H9 (cell line): ENCODE measurements at regions not wholly inside any gene's neighbourhood (a gene's known extent, or its start where the extent isn't known, plus 50 kb on each side); places are given as distances from the start of the nearest gene placed in this dataset.

Experiments used
- DNase-seq: peaks from one replicate; pipeline ENCODE4 v3.0.0-alpha.2; 2017
- H2AFZ ChIP-seq: one replicate; pipeline ENCODE4 v1.6.1; 2013; ENCODE audit warnings: mild to moderate bottlenecking, low read length, control low read depth, moderate library complexity
- H2AK5ac ChIP-seq: 2 replicates; pipeline ENCODE4 v1.6.1; 2013; ENCODE audit warnings: low read length, control low read depth, mixed read lengths; ENCODE audit not compliant: insufficient read length
- H2BK120ac ChIP-seq: one replicate; pipeline ENCODE4 v1.6.1; 2013; ENCODE audit warnings: low read depth, mild to moderate bottlenecking, low read length, control low read depth, inconsistent platforms; ENCODE audit not compliant: poor library complexity, severe bottlenecking
- H2BK12ac ChIP-seq: 2 replicates; pipeline ENCODE4 v1.6.1; 2013; ENCODE audit warnings: low read length, control low read depth, mixed read lengths, low read depth; ENCODE audit not compliant: insufficient read length
- H2BK15ac ChIP-seq: 2 replicates; pipeline ENCODE4 v1.6.1; 2013; ENCODE audit warnings: low read depth, low read length, control low read depth
- H2BK20ac ChIP-seq: one replicate; pipeline ENCODE4 v1.6.1; 2013; ENCODE audit warnings: low read depth, mild to moderate bottlenecking, low read length, control low read depth, inconsistent platforms; ENCODE audit not compliant: poor library complexity, severe bottlenecking
- H2BK5ac ChIP-seq: 2 replicates; pipeline ENCODE4 v1.6.1; 2013; ENCODE audit warnings: low read length, control low read depth, mixed read lengths; ENCODE audit not compliant: insufficient read length
- H3K14ac ChIP-seq: 2 replicates; pipeline ENCODE4 v1.6.1; 2013; ENCODE audit warnings: low read length, control low read depth; ENCODE audit not compliant: insufficient read depth
- H3K18ac ChIP-seq: 2 replicates; pipeline ENCODE4 v1.6.1; 2013; ENCODE audit warnings: low read depth, mild to moderate bottlenecking, mixed read lengths, low read length, control low read depth; ENCODE audit not compliant: insufficient read length
- H3K23ac ChIP-seq: 2 replicates; pipeline ENCODE4 v1.6.1; 2013; ENCODE audit warnings: low read length, control low read depth, mixed read lengths, low read depth; ENCODE audit not compliant: insufficient read length
- H3K23me2 ChIP-seq: 2 replicates; pipeline ENCODE4 v1.6.1; 2013; ENCODE audit warnings: low read depth, mild to moderate bottlenecking, mixed read lengths, low read length, control low read depth; ENCODE audit not compliant: insufficient read length, poor library complexity, severe bottlenecking
- H3K27ac ChIP-seq: 2 replicates; pipeline ENCODE4 v1.5.1; 2013; ENCODE audit warnings: low read length, control low read depth, mixed read lengths, low read depth; ENCODE audit not compliant: insufficient read length
- H3K27me3 ChIP-seq: 2 replicates; pipeline ENCODE4 v1.6.1; 2013; ENCODE audit warnings: low read length, control low read depth, inconsistent platforms; ENCODE audit not compliant: insufficient read depth
- H3K4ac ChIP-seq: 2 replicates; pipeline ENCODE4 v1.6.1; 2013; ENCODE audit warnings: low read depth, mild to moderate bottlenecking, control low read depth, inconsistent platforms, low read length, moderate library complexity
- H3K4me1 ChIP-seq: 2 replicates; pipeline ENCODE4 v1.6.1; 2013; ENCODE audit warnings: low read length, control low read depth, inconsistent platforms; ENCODE audit not compliant: insufficient read depth
- H3K4me2 ChIP-seq: 2 replicates; pipeline ENCODE4 v1.6.1; 2013; ENCODE audit warnings: low read length, control low read depth, mixed read lengths; ENCODE audit not compliant: insufficient read length, insufficient read depth
- H3K56ac ChIP-seq: 2 replicates; pipeline ENCODE4 v1.6.1; 2013; ENCODE audit warnings: low read depth, mild to moderate bottlenecking, mixed read lengths, low read length, control low read depth; ENCODE audit not compliant: insufficient read length
- H3K79me1 ChIP-seq: 2 replicates; pipeline ENCODE4 v1.6.1; 2013; ENCODE audit warnings: low read depth, mild to moderate bottlenecking, moderate library complexity, low read length, control low read depth, inconsistent platforms; ENCODE audit not compliant: insufficient read depth, poor library complexity, severe bottlenecking
- H3K79me2 ChIP-seq: 2 replicates; pipeline ENCODE4 v1.6.1; 2013; ENCODE audit warnings: low read length, control low read depth, inconsistent platforms; ENCODE audit not compliant: insufficient read depth
- H3K9ac ChIP-seq: 2 replicates; pipeline ENCODE4 v1.6.1; 2013; ENCODE audit warnings: low read length, control low read depth, mixed read lengths; ENCODE audit not compliant: insufficient read length; ENCODE audit errors: extremely low read depth
- H3K9me3 ChIP-seq: one replicate; pipeline ENCODE4 v1.6.1; 2013; ENCODE audit warnings: low read depth, low read length, inconsistent platforms; ENCODE audit not compliant: control insufficient read depth
- H3T11ph ChIP-seq: one replicate; pipeline ENCODE4 v1.6.1; 2013; ENCODE audit warnings: mild to moderate bottlenecking, low read length, control low read depth, inconsistent platforms
- H4K20me1 ChIP-seq: one replicate; pipeline ENCODE4 v1.6.1; 2013; ENCODE audit not compliant: control insufficient read depth, insufficient read length, insufficient read depth
- H4K5ac ChIP-seq: 2 replicates; pipeline ENCODE4 v1.6.1; 2013; ENCODE audit warnings: low read depth, mild to moderate bottlenecking, mixed read lengths, low read length, control low read depth; ENCODE audit not compliant: insufficient read length
- H4K8ac ChIP-seq: replicated peaks from 2 replicates; pipeline ENCODE4 v1.6.1; 2013; ENCODE audit warnings: low read length, control low read depth, mixed read lengths, low read depth; ENCODE audit not compliant: insufficient read length
- H4K91ac ChIP-seq: 2 replicates; pipeline ENCODE4 v1.6.1; 2013; ENCODE audit warnings: low read depth, mild to moderate bottlenecking, moderate library complexity, mixed read lengths, low read length, control low read depth; ENCODE audit not compliant: insufficient read length
- H3K27ac Mint-ChIP-seq, 3 experiments: 2 replicates in 2 of 3; 3 replicates in 1 of 3; pipeline ENCODE4 v1.8.0; 2020 to 2021; ENCODE audit warnings: mixed read lengths in 3 of 3, mild to moderate bottlenecking in 1 of 3, moderate library complexity in 1 of 3
- H3K27me3 Mint-ChIP-seq: 2 replicates; pipeline ENCODE4 v1.8.0; 2021; ENCODE audit warnings: low read depth, mild to moderate bottlenecking, moderate library complexity, mixed read lengths
- H3K36me3 Mint-ChIP-seq, 3 experiments: 2 replicates in 2 of 3; 3 replicates in 1 of 3; pipeline ENCODE4 v1.8.0; 2020 to 2021; ENCODE audit warnings: low read depth in 3 of 3, mixed read lengths in 3 of 3; ENCODE audit not compliant: insufficient read depth in 1 of 3
- H3K4me1 Mint-ChIP-seq, 2 experiments: 2 replicates each; pipeline ENCODE4 v1.8.0; 2020; ENCODE audit warnings: mixed read lengths in 2 of 2
- H3K4me3 Mint-ChIP-seq, 2 experiments: 2 replicates in 1 of 2; 3 replicates in 1 of 2; pipeline ENCODE4 v1.8.0; 2020 to 2021; ENCODE audit warnings: mild to moderate bottlenecking in 2 of 2, mixed read lengths in 2 of 2, moderate library complexity in 1 of 2
- H3K9me3 Mint-ChIP-seq, 2 experiments: 2 replicates in 1 of 2; 3 replicates in 1 of 2; pipeline ENCODE4 v1.8.0; 2020; ENCODE audit warnings: mild to moderate bottlenecking in 2 of 2, mixed read lengths in 2 of 2, moderate library complexity in 1 of 2
- CTCF ChIP-seq: fragments of 200-600 bp; sonication (generic); conservative IDR thresholded peaks from 3 replicates; pipeline ENCODE4 v1.8.0; 2021; ENCODE audit warnings: antibody characterized with exemption, mild to moderate bottlenecking
- WGBS: extraction: QIAGEN DNeasy Blood & Tissue Kit; methylation state at CpG from one replicate; pipeline ENCODE4 v1.1.7; 2013; ENCODE audit warnings: missing lambda C conversion rate, low lambda C conversion rate, mixed read lengths; ENCODE audit not compliant: insufficient read length; ENCODE audit errors: extremely low coverage; 5-methylcytosine and 5-hydroxymethylcytosine counted together

- Histone ChIP-seq H2BK20ac (no peak overlapping the region), H3T11ph (no peak overlapping the region), H3K79me2 (no peaks in the 10 kb centered on the region), H3K4me2 (no peak overlapping the region), H3K27ac (no peak overlapping the region), H3K9ac (no peak overlapping the region), H2BK120ac (no peak overlapping the region), H3K56ac (no peak overlapping the region), H4K91ac (no peak overlapping the region), H2BK12ac (no peak overlapping the region), H3K79me1 (no peaks in the 10 kb centered on the region), H4K20me1 (no peaks in the 10 kb centered on the region), H3K27me3 (no peaks in the 10 kb centered on the region), H3K4ac (no peak overlapping the region), H4K8ac (no peak overlapping the region), H3K4me1 (no peaks in the 10 kb centered on the region; the same call in none of the 2 replicates), H3K14ac (no peak overlapping the region), H3K9me3 (no peaks in the 10 kb centered on the region), H2BK5ac (no peak overlapping the region), H3K23me2 (no peaks in the 10 kb centered on the region), H3K23ac (no peak overlapping the region), H4K5ac (no peak overlapping the region), H2AFZ (no peak overlapping the region), H2BK15ac (no peak overlapping the region), H2AK5ac (no peak overlapping the region), H3K18ac (no peak overlapping the region)
- H3K4me3 Mint-ChIP-seq, result peak overlapping the region in 1 of 2 experiments; percentile 6; a peak in 1 of 5 replicates
- peaks cover 3% of the 10 kb centered on the region for H3K27me3 Mint-ChIP-seq
- no CpG with 5 or more reads among the region's 6 CpGs for WGBS
- DNase-seq, result no peak
- peak overlapping the region in 2 of 3 experiments; percentile 5 to 88; a peak in 3 of 7 replicates for H3K27ac Mint-ChIP-seq
- H3K36me3 Mint-ChIP-seq, result peaks cover 11 to 24% (median 16%) of the 10 kb centered on the region in 3 experiments
- peaks cover 30 to 33% of the 10 kb centered on the region in 2 experiments for H3K4me1 Mint-ChIP-seq
- no peak for TF ChIP-seq CTCF
- H3K9me3 Mint-ChIP-seq, result peaks cover 24 to 25% of the 10 kb centered on the region in 2 experiments
These were observed 246.4 kb upstream of the ZNF507 start for GRCh38 chr19:32098968-32099367.
